Cardiac muscle cell (in vitro differentiated cells and primary cell): ENCODE measurements at regions not wholly inside any gene's neighbourhood (a gene's known extent, or its start where the extent isn't known, plus 50 kb on each side); places are given as distances from the start of the nearest gene placed in this dataset.

ENCODE experiments used
- DNase-seq, 2 donors: peaks; one replicate each; pipeline versions ENCODE4 v3.0.0 to v3.0.0-alpha.2; 2010 to 2017; ENCODE audit warnings: low read depth in 1 of 2, low spot score in 1 of 2
- H3K27ac ChIP-seq: fragments of 200-600 bp; sonication (generic); 2 replicates; pipeline ENCODE4 v1.5.1; 2016
- H3K27me3 ChIP-seq: fragments of 200-600 bp; sonication (generic); 2 replicates; pipeline ENCODE4 v1.6.0; 2016; ENCODE audit warnings: control low read depth
- H3K36me3 ChIP-seq: fragments of 200-600 bp; sonication (generic); 2 replicates; pipeline ENCODE4 v1.5.1; 2016; ENCODE audit warnings: control low read depth
- H3K4me1 ChIP-seq: fragments of 200-600 bp; sonication (generic); 2 replicates; pipeline ENCODE4 v1.8.1; 2017; ENCODE audit warnings: low read depth, mild to moderate bottlenecking, mixed run types
- H3K4me3 ChIP-seq: fragments of 200-600 bp; sonication (generic); 2 replicates; pipeline ENCODE4 v1.5.1; 2016; ENCODE audit warnings: mild to moderate bottlenecking
- H3K9me3 ChIP-seq: fragments of 200-600 bp; sonication (generic); 2 replicates; pipeline ENCODE4 v1.5.1; 2017; ENCODE audit warnings: low read depth, mild to moderate bottlenecking, control low read depth
- CTCF ChIP-seq: IDR thresholded peaks from 2 replicates; pipeline ENCODE4 v1.5.1; 2012; ENCODE audit warnings: low read depth, mild to moderate bottlenecking, low read length

DNA sequence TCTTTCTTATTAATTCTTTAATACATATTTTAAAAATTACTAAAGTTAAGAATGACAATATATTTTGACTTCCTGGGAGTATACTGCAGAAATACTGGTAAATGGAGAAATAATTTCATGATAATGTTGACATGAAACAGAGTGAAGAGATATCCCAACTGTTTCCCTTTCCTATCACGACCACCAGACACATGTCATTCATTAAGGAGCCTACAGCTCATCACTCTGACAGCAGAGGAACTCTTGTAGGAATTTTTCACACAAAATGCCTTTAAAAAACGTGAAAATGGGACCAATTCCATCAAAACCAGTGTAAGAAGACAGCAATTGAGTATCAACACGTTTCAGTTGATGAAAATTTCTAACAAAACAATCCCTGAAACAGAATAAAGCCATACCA is 172.9 kb upstream of the CPHXL start:
- H3K4me3 ChIP-seq, result no peak overlapping the region
- TF ChIP-seq CTCF, result no peak

GRCh38 chr16:75908331-75909117 is 182.2 kb upstream of the CPHXL start:
- H3K27me3 ChIP-seq, result no peaks in the 10 kb centered on the region
- H3K4me1 ChIP-seq, result no peaks in the 10 kb centered on the region
- no peak overlapping the region for H3K27ac ChIP-seq
- no peaks in the 10 kb centered on the region for H3K36me3 ChIP-seq
- no peak for TF ChIP-seq CTCF
- no peaks in the 10 kb centered on the region for H3K9me3 ChIP-seq
- no peak overlapping the region for H3K4me3 ChIP-seq
- no peak for DNase-seq

More for the DNA sequence above, 172.9 kb upstream of the CPHXL start:
- H3K27ac ChIP-seq, result no peak overlapping the region
- no peaks in the 10 kb centered on the region for H3K27me3 ChIP-seq
- H3K4me1 ChIP-seq, result no peaks in the 10 kb centered on the region
- no peaks in the 10 kb centered on the region for H3K9me3 ChIP-seq
- H3K36me3 ChIP-seq, result no peaks in the 10 kb centered on the region
- no peak for DNase-seq

- no peak overlapping the region for H3K27ac ChIP-seq
- no peaks in the 10 kb centered on the region for H3K36me3 ChIP-seq
- TF ChIP-seq CTCF, result no peak
- H3K9me3 ChIP-seq, result no peaks in the 10 kb centered on the region
- H3K27me3 ChIP-seq, result no peaks in the 10 kb centered on the region
- H3K4me1 ChIP-seq, result no peaks in the 10 kb centered on the region
- no peak for DNase-seq
- H3K4me3 ChIP-seq, result no peak overlapping the region
Observed at GRCh38 chr16:75909746-75910145, 183.5 kb upstream of the CPHXL start.

- H3K4me1 ChIP-seq, result no peaks in the 10 kb centered on the region
- H3K27ac ChIP-seq, result no peak overlapping the region
- no peaks in the 10 kb centered on the region for H3K36me3 ChIP-seq
- no peak for DNase-seq
- H3K9me3 ChIP-seq, result no peaks in the 10 kb centered on the region
- no peak for TF ChIP-seq CTCF
- H3K27me3 ChIP-seq, result no peaks in the 10 kb centered on the region
- H3K4me3 ChIP-seq, result no peak overlapping the region
Observed at GRCh38 chr16:75911896-75912295, 185.6 kb upstream of the CPHXL start.

DNA sequence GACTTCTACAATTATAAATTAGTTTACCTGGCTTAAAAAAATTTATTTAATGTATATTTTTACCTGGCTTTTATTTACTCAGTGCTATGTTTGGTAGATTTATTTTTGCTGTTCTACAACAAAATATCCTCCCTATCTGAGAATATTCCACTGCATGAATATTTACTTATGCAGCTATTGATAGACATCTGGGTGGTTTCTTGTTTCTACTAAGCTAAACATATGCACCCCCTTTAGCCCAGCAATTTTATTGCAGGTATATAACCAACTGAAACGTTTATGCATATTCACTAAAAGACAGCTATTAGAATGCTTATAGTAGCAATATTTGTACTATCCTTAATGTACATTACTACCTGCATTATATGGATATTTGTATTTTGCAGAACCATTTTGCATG is 187.7 kb upstream of the CPHXL start:
- Histone ChIP-seq H3K27ac (no peak overlapping the region), H3K4me3 (no peak overlapping the region), H3K27me3 (no peaks in the 10 kb centered on the region), H3K36me3 (no peaks in the 10 kb centered on the region), H3K4me1 (no peaks in the 10 kb centered on the region), H3K9me3 (no peaks in the 10 kb centered on the region)
- DNase-seq, result no peak
- no peak for TF ChIP-seq CTCF

DNA sequence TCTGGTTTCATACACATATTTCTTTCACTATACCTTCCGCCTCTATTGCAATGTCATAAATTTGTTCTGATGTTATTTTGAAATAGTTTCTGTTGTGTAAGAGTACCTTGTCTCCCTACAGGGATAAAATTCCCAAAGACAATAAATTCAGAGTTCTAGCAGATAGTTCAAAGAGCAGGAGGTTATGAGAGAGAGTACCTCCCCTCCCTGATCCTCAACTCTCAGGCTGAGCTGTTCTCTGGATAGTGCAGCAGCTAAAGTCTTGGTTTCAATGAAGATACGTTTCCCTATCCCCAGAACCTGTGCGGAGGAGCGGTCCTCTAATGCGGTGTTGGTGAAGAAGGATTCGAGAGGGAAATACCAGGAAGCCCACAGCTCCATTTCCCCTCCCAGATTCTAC is 190.2 kb upstream of the CPHXL start:
- Histone ChIP-seq H3K27ac (no peak overlapping the region), H3K9me3 (no peaks in the 10 kb centered on the region), H3K4me3 (no peak overlapping the region), H3K36me3 (no peaks in the 10 kb centered on the region), H3K27me3 (no peaks in the 10 kb centered on the region), H3K4me1 (no peaks in the 10 kb centered on the region)
- DNase-seq, result no peak
- TF ChIP-seq CTCF, result no peak
